ENCODE measurements at regions not wholly inside any gene's neighbourhood (a gene's known extent, or its start where the extent isn't known, plus 50 kb on each side); places are given as distances from the start of the nearest gene placed in this dataset.

GRCh38 chr1:194975913-194976312 lies 1632.3 kb downstream of the KCNT2 start:
- POLR2A ChIA-PET: no interaction called here
- no peaks in the 10 kb centered on the region for H3K36me3 ChIP-seq (ENCODE audit: control insufficient read depth in 2 of 2, extremely low read depth in 1 of 2, insufficient read depth in 2 of 2, low read length in 2 of 2)
- H4K20me1 ChIP-seq (replicated peaks; ENCODE audit: control insufficient read depth, extremely low read depth, insufficient read depth, low read length): no peaks in the 10 kb centered on the region
- intact Hi-C loops (cut with micrococcal nuclease): no loop called here
- no peak overlapping the region for H2AFZ ChIP-seq (ENCODE audit: low read depth, low read length)
- CTCF ChIA-PET: no interaction called here
- H3K9me1 ChIP-seq (replicated peaks; ENCODE audit: control insufficient read depth, extremely low read depth, insufficient read depth, low read length): no peaks in the 10 kb centered on the region
- H3K27ac ChIP-seq (ENCODE audit: insufficient read depth, low read depth, low read length): no peak overlapping the region
- no peak overlapping the region for H3K4me2 ChIP-seq (ENCODE audit: insufficient read depth, low read length)
- no TSS peak for BruUV-seq (replicated peaks)
- no peak overlapping the region for H3K9ac ChIP-seq (replicated peaks; ENCODE audit: extremely low read depth, insufficient read depth, low read length)
- no peaks in the 10 kb centered on the region for H3K79me2 ChIP-seq (ENCODE audit: control insufficient read depth, insufficient read depth, low read length)
- dilution Hi-C loops (cut with MboI; ENCODE audit: extremely low pct_ligation_motif_present, low sequenced_read_pairs): no loop called here
- DNase-seq (ENCODE audit: low read depth, low spot score): no peak
- no peak for FAIRE-seq
- TF ChIP-seq MYC (IDR thresholded peaks at IDR 0.05; ENCODE audit: low read depth, low read length): no peak
- no peak for TF ChIP-seq POLR2AphosphoS5 (IDR thresholded peaks at IDR 0.05; ENCODE audit: insufficient read depth, low read depth, low read length)
- TF ChIP-seq MAX (IDR thresholded peaks at IDR 0.05; ENCODE audit: insufficient read depth, insufficient read length): no peak
- no peak for TF ChIP-seq CTCF (IDR thresholded peaks at IDR 0.05; ENCODE audit: extremely low read depth in 1 of 2, insufficient read depth in 1 of 2, low read depth in 1 of 2, low read length in 2 of 2)
- TF ChIP-seq EZH2 (IDR thresholded peaks at IDR 0.05; ENCODE audit: borderline replicate concordance, low read depth, low read length, severe bottlenecking): no peak
- no peak for TF ChIP-seq FOS (IDR thresholded peaks at IDR 0.05; ENCODE audit: borderline replicate concordance, insufficient read depth, low read length)
- no peak for TF ChIP-seq GATA2 (IDR thresholded peaks at IDR 0.05; ENCODE audit: insufficient read depth, insufficient read length, low read depth, low read length)
- no peak for TF ChIP-seq JUN (IDR thresholded peaks at IDR 0.05; ENCODE audit: borderline replicate concordance, insufficient read depth, insufficient read length, low read depth)
- TF ChIP-seq POLR2A (IDR thresholded peaks at IDR 0.05; ENCODE audit: low read depth, low read length): no peak
- H3K27me3 ChIP-seq (ENCODE audit: control insufficient read depth in 2 of 2, insufficient read depth in 2 of 2, low read length in 2 of 2): no peaks in the 10 kb centered on the region
- H3K9me3 ChIP-seq (replicated peaks; ENCODE audit: control insufficient read depth, insufficient read depth, low read length): no peaks in the 10 kb centered on the region
- H3K4me1 ChIP-seq (ENCODE audit: control insufficient read depth, extremely low read depth, insufficient read depth, low read length): no peaks in the 10 kb centered on the region
- H3K4me3 ChIP-seq (replicated peaks in 1 of 3; ENCODE audit: insufficient read depth in 1 of 3, low read depth in 1 of 3, low read length in 3 of 3): no peak overlapping the region
